LoVo (cell line): ENCODE measurements at regions not wholly inside any gene's neighbourhood (a gene's known extent, or its start where the extent isn't known, plus 50 kb on each side); places are given as distances from the start of the nearest gene placed in this dataset.
"Not testable (repeated sequence)": the region's sequence is repeated elsewhere in the genome, so short reads cannot be mapped to it uniquely, and the experiment has no call there.

Experiments used
- DNase-seq: peaks from one replicate; pipeline ENCODE4 v3.0.0-alpha.2; 2016; ENCODE audit warnings: low spot score

DNA sequence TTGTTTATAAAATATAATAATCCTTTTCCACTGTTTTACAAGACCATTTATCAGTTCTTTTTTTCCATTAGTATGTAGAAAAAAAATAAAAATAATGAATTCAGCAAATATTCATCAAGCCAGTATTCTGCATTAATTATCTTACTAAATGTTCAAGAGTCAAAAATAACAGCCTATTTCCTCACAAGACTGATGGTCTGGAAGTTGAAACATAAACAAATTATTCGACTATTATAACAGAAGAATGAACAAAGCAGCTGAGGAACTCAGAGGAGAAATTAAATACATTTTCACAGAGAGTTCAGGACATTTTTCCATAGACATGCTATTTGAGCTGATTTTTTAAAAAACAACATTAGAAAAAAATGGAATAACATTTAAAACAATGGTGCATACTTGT lies 2594.8 kb downstream of the ARAP2 start:
- DNase-seq, result no peak

DNA sequence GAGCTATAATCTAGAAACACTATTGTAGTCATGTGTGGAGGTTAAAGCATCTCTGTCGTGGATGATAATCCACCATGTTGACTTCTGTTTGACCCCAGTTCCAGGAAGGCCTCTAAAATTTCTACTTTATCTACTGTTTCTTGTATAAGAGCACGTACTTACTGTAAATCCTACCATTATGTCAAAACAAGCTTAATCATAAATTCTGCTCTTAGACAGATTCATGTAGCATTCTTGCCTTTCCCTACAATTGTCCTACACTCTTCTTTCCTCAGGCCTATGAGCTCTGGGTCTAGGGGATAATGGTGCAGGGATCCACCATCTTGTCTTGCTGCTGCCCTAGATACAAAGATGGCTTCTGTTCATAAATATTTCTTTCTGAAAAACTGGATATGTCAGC lies 2594.3 kb downstream of the ARAP2 start:
- no peak for DNase-seq

DNA sequence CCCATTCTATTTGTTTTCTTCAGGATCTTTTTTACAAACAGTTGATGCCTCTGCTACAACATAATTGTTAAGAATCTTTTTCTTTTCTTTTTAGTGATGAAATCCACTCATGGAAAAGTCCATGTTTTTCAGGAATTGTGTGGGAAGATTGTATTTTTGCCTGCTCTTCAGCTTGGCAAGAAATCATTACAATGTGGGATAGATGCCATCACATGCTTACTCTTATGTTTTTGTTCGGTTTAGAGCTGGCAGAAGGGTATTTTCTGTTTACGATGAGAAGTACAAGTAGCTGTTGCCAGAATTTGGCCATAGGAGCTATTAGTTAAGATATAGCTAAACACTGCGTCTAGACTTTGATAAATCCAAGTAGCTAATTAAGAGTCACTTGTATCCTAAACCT lies 2585.3 kb downstream of the ARAP2 start:
- no peak for DNase-seq

DNA sequence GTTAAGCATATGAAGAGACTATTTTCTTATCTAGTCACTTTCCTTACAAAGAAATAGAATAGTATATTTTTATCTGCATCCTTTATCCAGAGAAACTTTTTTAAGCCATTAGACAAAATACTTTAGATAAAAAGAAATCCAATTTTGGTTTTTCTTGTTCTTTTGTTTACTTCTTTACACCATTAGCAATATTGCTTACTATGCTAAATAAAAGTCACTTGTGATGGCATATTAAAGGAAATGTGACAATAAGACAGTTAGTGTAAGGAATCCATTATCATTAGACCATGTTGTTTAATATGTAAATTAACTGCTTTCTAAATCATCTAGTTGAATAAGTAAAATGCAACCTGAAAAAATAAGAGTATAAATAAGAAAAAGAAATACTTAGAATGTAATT lies 2582.7 kb downstream of the ARAP2 start:
- no peak for DNase-seq

DNA sequence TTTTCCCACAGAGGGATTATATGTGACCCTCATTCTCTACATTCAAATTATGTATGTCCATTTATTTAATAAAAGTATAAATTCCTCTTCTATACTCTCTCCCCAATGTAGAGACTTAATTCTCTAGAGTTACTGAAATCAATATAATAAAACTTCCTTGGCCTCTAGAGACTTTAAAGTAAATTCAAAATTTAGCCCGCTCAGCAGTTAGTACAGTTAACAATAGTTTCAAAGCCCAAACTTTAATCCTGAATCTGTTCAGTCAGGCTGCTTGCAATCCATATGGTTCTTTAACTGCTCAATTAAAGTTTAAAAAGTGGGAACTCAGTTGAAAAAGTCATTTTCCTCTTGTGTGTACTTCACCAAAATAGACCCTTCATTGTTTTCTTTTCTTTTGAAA lies 2558.4 kb downstream of the ARAP2 start:
- DNase-seq, result no peak

DNA sequence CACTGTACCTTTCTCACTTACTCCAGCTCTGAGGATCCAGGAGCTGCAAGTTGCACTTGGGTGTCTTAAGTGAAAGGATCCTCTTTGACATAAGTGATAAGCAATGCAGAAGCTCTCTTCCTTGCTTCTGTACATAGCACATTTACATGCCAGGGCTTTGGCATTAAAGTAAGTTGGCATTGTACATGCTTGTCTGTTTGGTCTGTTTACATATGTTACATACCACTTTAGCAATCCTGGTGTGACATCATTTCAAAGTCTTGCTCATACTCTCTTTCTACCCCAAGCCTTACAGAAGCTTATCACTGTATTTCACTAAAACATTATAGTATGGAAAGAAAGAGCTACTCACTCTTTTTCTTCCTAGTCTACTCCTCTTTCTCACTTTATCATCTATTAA lies 2548.3 kb downstream of the ARAP2 start:
- DNase-seq, result no peak

DNA sequence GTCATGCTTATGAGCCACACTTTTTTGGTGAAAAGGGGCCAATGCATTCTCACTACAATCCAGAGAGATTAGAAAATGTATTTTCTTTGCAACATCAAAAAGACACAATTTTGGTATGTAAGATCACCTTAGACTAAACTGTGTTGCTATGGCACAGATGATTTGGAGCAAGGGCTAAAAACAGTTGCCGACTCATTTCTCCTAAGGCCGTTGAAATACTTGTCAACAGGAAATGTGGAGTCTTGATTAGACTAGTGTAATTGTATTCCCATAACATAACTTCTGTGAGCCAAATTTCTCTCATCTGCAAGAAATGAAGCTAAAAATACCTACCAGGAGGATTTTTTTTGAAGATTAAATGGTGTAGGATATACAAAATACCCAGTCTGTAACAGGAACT lies 2547.7 kb downstream of the ARAP2 start:
- no peak for DNase-seq

DNA sequence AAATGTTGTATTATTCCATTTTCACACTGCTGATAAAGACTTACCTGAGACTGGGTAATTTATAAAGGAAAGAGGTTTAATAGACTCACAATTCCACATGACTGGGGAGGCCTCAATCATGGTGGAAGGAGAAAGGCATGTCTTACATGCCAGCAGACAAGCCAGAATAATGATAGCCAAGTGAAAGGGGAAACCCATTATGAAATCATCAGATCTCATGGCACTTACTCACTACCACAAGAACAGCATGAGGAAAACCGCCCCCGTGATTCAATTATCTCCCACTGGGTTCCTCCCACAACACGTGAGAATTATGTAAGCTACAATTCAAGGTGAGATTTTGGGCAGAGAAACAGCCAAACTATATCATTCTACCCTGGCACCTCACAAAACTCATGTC lies 2535.1 kb downstream of the ARAP2 start:
- DNase-seq, result no peak

DNA sequence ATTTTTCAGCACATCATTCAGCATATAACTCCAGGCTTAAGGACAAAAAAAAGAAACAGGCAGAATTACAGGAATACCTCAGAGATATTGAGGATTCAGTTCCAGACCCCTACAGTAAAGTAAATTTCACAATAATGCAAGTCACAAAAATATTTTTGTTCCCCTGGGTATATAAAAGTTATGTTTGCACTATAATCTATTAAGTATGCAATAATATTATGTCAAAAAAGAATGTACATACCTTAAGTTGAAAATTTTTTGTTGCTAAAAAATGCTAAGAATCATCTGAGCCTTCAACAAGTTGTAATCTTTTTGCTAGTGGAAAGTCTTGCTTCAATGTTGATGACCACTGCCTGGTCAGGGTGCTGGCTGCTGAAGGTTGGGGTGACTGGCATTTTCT lies 2532.5 kb downstream of the ARAP2 start:
- DNase-seq, result no peak

DNA sequence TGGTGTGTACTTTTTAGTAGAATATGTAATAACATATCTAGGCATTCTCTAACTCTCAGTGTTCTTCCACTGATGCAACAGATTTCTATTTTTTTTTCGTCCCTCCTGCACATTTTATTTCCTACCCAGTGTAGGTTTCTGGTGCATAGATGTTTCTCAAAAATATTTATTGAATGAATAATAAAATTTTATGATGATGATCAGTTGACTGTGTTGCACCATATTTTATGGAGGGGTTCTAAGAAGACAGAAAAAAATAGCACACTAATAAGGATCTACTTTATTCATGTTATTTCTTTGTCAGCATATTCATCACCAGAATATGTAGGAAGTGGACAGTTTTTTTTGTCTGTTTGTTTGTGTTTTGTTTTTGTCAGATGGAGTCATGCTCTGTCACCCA lies 2529.3 kb downstream of the ARAP2 start:
- DNase-seq, result no peak

DNA sequence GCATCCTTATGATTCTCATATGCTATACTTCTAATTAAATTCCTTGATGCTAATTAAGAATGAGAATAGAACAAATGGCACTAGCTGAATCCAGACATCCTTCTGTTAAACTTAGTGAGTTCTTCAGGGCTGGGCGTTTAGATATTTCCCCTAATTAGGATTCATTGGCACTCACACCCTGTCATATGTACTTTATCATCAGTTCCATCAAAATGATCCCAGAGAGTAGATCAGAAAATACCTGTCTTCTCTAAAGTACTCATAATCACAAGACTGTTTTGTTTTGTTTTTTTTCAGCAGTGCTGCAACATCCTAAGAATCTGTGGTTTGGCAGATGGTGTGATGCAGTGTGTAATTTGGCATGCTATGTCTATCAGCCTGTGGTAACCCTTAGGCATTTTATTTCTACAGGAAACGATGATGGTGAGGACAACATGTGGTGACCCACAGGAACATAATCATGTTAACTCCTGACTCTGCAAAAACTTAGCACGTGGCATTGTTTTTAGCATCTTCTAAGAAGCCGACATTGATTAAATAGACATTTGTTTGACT lies 2528.4 kb downstream of the ARAP2 start:
- peak; percentile 8 for DNase-seq

DNA sequence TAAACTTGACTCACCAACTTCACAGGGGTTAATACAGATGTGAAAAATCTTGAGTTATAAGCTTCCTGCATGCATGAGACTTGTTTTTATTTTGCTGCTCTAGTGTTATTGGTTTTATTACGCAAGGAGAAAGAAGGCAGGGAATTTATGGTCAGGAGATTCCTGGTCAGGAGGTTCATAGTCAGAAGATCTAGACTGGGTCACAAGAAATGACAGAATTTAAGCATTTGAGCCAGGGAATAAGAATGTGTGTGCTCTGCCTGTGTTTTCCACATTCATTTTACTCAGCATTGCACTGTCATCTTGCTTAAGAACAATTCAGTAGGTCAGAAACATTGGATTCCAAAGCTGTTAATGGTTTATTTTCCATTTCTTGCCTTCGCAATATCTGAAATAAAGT lies 2522.1 kb downstream of the ARAP2 start:
- DNase-seq, result no peak

DNA sequence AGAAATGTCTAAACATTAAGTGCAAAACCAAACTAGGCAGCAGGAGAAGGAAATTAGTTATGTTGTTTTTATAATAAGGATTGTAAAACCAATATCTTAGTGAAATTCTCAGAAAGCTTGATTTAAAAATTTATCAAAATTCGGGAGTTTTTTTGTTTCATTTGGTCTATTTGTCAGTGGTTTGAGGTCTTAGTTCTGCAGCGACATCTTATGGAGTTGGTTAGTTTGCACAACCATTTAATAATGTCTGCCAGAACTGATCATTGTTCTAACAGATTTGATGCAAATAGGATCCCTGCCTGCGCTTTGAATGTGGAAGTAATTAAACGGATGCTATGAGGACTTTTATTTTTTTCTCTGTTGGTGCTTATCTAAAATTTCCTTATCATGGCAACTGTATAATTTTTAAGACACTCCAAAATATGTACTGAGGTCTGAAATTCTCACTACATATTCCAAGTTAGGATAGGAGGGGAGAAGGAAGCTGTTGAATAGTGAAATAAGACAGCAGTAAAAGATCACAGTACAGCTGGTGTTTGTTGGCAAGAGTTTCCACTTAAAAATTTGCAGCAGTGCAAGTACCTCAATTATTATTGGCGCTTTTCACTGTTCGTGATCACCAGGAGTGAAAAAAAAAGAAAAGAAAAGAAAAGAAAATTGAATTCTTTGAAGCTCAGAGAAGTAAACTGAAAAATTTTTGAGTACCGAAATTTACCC lies 2521.4 kb downstream of the ARAP2 start:
- DNase-seq, result no peak

DNA sequence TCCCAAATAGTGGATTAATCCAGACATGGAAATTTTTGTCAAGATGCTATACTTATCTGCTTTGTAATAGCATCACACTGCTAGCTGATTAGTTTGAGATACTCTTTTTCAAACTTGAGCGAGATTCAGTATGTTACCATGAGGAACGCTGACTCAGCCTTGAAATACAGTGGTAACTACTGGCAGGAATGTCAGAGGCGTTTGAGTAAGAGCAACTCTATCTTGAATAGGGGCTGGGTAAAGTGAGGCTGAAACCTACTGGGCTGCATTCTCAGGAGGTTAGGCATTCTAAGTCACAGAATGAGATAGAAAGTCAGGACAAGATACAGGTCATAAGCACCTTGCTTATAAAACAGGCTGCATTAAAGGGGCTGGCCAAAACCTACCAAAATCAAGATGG lies 2519.6 kb downstream of the ARAP2 start:
- no peak for DNase-seq

DNA sequence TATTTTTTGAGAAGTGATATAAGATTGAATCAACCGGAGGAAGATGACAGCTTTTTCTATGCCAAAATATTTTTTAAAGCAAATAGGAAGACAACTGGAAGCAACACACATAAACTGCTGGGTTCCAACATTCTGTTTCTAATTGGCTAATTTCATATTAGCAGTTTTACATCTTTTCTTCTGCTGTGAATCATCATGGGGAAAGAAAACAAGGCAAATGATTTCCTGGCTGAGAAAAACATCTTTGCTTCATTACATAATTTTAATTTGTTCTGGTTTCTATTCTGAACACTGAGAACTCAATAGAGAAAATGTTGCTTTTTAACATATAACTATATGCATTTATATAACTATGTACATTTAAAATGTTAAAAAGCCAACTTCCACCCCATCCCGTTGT lies 2518.5 kb downstream of the ARAP2 start:
- DNase-seq, result no peak

DNA sequence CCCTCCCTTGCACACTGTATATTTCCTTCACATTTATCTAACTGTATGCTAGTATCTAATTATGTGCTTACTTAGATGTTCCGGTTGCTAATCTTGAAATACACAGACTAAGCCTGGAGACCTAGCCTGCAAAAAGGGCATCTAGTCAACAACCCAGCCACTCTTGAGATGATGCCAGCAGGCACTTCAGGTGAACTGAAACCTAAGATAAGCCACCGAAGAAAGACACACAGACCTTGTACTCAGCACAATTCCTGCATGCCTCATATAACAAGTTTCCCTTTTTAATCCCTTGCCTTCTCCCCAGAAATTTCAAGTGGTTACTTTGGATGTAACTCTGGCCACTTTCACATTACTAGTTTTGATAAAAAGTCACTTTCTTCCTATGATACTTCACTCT lies 2506.6 kb downstream of the ARAP2 start:
- DNase-seq, result no peak

DNA sequence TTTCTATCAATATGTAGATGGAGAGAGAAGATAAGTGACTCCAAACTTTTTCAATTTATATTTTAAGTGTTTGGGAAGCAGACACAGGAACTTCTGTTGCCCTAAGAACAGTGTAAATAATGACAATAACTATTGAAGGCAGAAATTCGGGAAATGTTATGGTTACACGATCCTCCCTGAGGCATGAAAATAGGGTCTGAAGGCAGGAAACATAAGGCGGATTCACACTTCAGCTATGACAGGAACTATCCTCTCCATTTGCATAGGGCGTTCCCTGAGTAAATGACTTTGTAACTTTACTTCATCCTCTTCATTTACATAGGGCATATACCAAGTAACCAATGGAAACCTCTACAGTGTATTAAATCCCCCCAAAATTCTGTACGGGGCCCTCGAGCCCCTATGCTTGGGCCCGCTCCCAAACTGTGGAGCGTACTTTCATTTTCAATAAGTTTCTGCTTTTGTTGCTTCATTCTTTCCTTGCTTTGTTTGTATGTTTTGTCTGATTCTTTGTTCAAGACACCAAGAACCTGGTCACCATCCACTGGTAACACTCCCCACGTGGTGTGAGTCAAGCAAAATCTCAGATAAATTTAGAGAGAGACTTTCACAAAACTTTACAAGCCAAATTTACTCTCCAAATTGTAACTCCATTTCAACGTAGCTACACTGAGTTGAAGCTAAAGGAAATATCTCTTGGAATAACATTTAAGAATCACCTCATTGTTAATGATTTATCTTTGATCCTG lies 2504.3 kb downstream of the ARAP2 start:
- no peak for DNase-seq

DNA sequence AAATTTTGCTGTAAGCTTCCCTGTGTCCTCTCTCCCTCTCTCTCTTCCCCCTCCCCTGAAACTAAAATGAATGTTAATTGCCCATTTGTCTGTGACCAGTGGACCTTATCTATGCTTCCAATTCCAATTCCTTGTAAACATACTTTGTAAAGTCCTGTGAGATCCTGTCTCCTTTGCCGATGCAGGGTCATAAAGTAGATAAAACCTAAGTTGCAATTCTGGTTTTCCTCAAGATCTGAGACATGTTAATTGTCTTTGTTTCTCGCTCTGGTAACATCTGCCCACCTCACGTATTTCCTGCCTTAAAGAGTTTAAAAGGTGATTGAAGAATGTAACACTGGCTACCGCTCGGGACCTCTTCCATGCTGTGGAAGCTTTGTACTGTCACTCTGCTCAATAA lies 2503.4 kb downstream of the ARAP2 start:
- not testable (repeated sequence) for DNase-seq

DNA sequence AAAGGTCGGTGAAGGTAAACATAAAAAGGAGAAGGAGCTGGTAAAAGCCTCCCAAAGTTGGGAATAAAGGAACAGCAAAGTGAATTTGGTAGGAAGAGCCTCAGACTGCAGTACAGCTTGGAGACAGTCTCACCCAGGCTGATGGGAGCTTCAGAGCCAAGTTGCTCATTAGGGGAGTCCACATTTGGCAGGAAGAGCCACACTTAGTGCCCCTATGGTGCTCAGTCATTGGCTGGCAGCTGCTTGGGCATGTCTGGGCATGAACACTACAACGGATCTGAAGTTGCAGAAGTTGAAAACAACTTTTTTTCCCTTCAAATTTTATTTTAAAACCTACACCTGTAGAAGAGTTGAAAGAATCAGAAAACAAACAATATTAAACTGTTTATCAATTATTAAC lies 2497.3 kb downstream of the ARAP2 start:
- DNase-seq, result peak; percentile 48

DNA sequence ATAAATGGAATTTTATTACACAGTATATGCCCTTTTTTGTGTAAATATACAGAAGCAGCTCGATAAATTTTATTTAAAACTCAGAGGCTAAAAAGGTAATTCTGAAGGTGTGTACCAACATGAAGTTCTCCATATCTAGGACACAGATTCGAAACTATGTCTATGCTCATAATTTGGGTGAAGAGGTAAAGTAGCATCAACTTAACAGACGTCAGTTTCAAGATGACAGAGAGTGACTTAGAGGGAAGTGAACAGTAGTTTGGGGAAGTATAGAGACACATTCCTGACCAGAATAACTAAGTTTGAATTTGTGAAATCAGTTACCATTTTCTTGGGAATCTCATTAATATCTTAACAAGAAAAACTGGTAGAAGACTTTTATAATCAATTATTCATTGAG lies 2493.3 kb downstream of the ARAP2 start:
- no peak for DNase-seq

DNA sequence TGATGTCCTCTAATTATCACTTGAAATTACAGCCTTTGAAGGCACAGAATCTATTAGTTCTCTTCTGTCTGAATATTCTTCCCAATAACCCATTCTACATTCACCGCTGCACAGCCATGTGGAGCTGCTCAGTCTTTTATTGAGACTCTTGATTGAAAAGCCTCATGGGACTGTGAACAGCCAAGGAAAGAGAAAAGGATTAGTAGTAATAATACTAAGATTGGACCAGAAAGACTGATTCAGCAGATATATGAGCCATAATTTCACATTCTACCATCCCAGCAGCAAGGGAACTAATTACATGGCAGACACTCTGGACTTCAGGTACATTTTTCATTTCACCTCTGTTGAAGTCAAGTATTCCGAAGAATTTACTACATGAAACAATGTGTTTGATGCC lies 2471.7 kb downstream of the ARAP2 start:
- DNase-seq, result no peak

DNA sequence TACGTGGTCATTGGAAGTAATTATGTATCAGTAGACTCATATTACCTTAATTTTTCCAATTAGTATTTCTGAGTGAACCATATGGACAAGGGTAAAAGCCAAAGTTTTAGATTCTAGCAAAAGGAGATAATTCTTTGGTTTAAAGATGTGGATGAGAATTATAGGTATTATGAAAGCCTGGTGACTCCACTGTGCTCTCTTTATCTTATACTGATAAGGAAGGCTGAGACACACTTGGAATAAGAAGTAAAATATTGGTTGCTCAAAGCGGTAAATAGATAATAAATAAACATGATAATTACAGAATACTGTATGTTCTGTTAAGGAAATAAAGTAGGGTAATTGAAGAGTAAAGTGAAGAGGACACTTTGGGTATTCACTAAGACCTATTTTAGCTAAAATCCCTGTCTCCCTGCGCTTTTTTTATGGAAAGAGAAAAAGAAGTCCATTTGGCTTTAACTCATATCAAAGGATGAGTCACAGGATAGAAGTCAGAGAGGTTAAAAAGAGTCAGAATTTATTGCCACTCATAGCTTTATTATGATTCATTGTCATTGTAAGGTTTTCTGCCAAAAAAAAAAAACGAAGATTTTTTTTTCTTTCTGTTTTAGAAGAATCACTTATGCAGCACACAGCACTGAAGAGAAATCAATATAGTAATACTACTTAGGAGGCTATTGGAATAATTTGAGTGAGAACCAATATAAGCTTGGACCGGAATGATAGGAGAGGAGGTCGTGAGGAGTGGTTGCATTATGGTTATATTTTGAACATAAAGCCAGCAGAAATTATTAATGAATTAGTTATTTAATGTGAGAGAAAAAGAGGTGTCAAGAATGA lies 2463.1 kb downstream of the ARAP2 start:
- DNase-seq, result peak; percentile 60

DNA sequence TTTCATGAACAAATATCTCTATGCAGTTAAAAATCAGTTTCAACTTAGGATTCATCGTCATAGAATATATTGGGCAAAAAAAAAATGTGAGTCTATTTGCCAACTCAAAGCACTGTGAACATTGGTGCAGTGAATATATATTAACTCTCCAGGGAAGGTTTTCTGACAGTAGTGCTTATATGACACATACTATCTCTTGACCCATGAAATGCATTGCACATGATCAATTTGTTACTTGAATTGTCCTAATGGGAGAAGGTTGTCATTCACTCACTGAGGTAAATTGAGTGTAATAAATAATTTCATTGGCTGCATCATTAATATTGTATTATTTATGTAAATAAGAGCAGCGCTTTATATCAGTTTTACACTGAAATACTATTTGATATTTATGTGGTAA lies 2458.5 kb downstream of the ARAP2 start:
- no peak for DNase-seq
